Liver (tissue), 8 donors: ENCODE measurements at regions not wholly inside any gene's neighbourhood (a gene's known extent, or its start where the extent isn't known, plus 50 kb on each side); places are given as distances from the start of the nearest gene placed in this dataset.

Experiments used
- DNase-seq: peaks from one replicate; pipeline ENCODE4 v3.0.0-alpha.2; 2017; ENCODE audit warnings: low spot score
- H3K27ac ChIP-seq, 2 donors: one replicate each; pipeline ENCODE4 v1.7.0; 2013; ENCODE audit warnings: inconsistent platforms in 2 of 2, low read length in 2 of 2, control low read depth in 1 of 2, low read depth in 1 of 2, mild to moderate bottlenecking in 1 of 2
- H3K27me3 ChIP-seq, 4 donors: one replicate each; pipeline versions ENCODE4 v1.6.1 to v1.7.0; 2013; ENCODE audit warnings: low read length in 3 of 4, inconsistent platforms in 1 of 4, mild to moderate bottlenecking in 1 of 4, moderate library complexity in 1 of 4; ENCODE audit not compliant: control insufficient read depth in 4 of 4, insufficient read depth in 4 of 4
- H3K36me3 ChIP-seq, 4 donors: one replicate each; pipeline versions ENCODE4 v1.6.1 to v1.7.0; 2013; ENCODE audit warnings: low read length in 3 of 4, mild to moderate bottlenecking in 3 of 4, low read depth in 1 of 4, moderate library complexity in 1 of 4; ENCODE audit not compliant: control insufficient read depth in 4 of 4, insufficient read depth in 3 of 4
- H3K4me1 ChIP-seq, 4 donors: one replicate each; pipeline versions ENCODE4 v1.6.1 to v1.7.0; 2013; ENCODE audit warnings: low read length in 3 of 4, mild to moderate bottlenecking in 3 of 4, moderate library complexity in 1 of 4; ENCODE audit not compliant: control insufficient read depth in 4 of 4, insufficient read depth in 4 of 4
- H3K4me3 ChIP-seq, 3 donors: one replicate each; pipeline versions ENCODE4 v1.6.1 to v1.7.0; 2013; ENCODE audit warnings: low read length in 3 of 3, control low read depth in 1 of 3, low read depth in 1 of 3, mild to moderate bottlenecking in 1 of 3
- H3K9ac ChIP-seq, 2 donors: one replicate each; pipeline ENCODE4 v1.7.0; 2013; ENCODE audit warnings: low read length in 2 of 2, mild to moderate bottlenecking in 2 of 2, moderate library complexity in 2 of 2, control low read depth in 1 of 2, low read depth in 1 of 2
- H3K9me3 ChIP-seq, 4 donors: one replicate each; pipeline versions ENCODE4 v1.6.1 to v1.7.0; 2013; ENCODE audit warnings: low read length in 3 of 4; ENCODE audit not compliant: control insufficient read depth in 4 of 4
- ATF3 ChIP-seq: IDR thresholded peaks from 2 replicates; pipeline ENCODE4 v1.6.1; 2016; ENCODE audit warnings: antibody characterized with exemption
- CTCF ChIP-seq: fragments of 150-350 bp; IDR thresholded peaks from 2 replicates; pipeline ENCODE4 v1.5.1; 2017; ENCODE audit warnings: improper control_type of control experiment, low read depth, low read length; ENCODE audit not compliant: missing input control
- EGR1 ChIP-seq, 2 donors: IDR thresholded peaks; 2 replicates each; pipeline ENCODE4 v1.6.1; 2016 to 2018; ENCODE audit warnings: antibody characterized with exemption in 2 of 2, low read depth in 2 of 2
- FOXA2 ChIP-seq: IDR thresholded peaks from 2 replicates; pipeline ENCODE4 v1.6.1; 2016; ENCODE audit warnings: antibody characterized with exemption
- HNF4A ChIP-seq, 2 donors: conservative IDR thresholded peaks; 2 replicates each; pipeline ENCODE4 v1.6.1; 2016; ENCODE audit warnings: antibody characterized with exemption in 2 of 2, mild to moderate bottlenecking in 2 of 2
- HNF4G ChIP-seq: IDR thresholded peaks from 2 replicates; pipeline ENCODE4 v1.6.1; 2016; ENCODE audit warnings: antibody characterized with exemption
- NR2F2 ChIP-seq: IDR thresholded peaks from 2 replicates; pipeline ENCODE4 v1.6.1; 2016; ENCODE audit warnings: antibody characterized with exemption
- RAD21 ChIP-seq, 2 donors: IDR thresholded peaks; 2 replicates each; pipeline ENCODE4 v1.6.1; 2016; ENCODE audit warnings: antibody characterized with exemption in 2 of 2, mild to moderate bottlenecking in 2 of 2
- RXRA ChIP-seq, 2 donors: IDR thresholded peaks; 2 replicates each; pipeline ENCODE4 v1.6.1; 2017 to 2018; ENCODE audit warnings: antibody characterized with exemption in 2 of 2, mild to moderate bottlenecking in 1 of 2
- SP1 ChIP-seq: IDR thresholded peaks from 2 replicates; pipeline ENCODE4 v1.6.1; 2018; ENCODE audit warnings: antibody characterized with exemption, mild to moderate bottlenecking
- YY1 ChIP-seq: IDR thresholded peaks from 2 replicates; pipeline ENCODE4 v1.6.1; 2016; ENCODE audit warnings: antibody characterized with exemption, mild to moderate bottlenecking
- WGBS: extraction: QIAGEN DNeasy Blood & Tissue Kit; methylation state at CpG from one replicate; pipeline ENCODE4 v1.1.7; 2013; 5-methylcytosine and 5-hydroxymethylcytosine counted together
- TF ChIP-seq, protein P1 (sequence below): IDR thresholded peaks from 2 replicates; pipeline ENCODE4 v1.6.1; 2016; ENCODE audit warnings: antibody characterized with exemption, mild to moderate bottlenecking
- donor health status: healthy.
- donor health status: healthy.
- donor health status: healthy.
- donor health status: healthy.
- donor health status: healthy.

DNA sequence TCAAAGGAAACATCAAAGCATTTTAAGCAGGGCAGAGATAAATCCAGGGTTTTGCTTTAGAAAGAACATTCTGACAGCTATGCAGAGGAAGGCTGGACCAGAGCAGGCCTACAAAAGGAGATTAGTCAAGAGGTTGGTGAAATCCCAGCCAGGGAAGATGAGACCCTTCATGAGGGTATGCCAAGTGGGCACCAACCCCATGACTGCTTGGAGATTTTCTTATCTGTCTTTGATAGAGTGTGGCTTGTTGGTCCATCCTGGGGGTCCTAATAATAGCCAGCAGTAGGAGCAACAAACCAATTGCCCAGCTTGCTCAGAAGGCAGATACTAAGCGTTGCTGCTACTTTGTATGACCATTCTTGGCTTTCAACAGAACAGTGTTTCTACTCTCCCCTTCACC, 895.4 kb downstream of the EPHA4 start:
- H3K27ac ChIP-seq: no peak overlapping the region
- H3K36me3 ChIP-seq: no peaks in the 10 kb centered on the region
- TF ChIP-seq CTCF: no peak
- no peak for TF ChIP-seq HNF4G
- TF ChIP-seq RXRA (IDR thresholded peaks at IDR 0.05): no peak
- no peak for TF ChIP-seq YY1
- no peak for TF ChIP-seq EGR1 (IDR thresholded peaks at IDR 0.05; ENCODE audit: low read depth in 2 of 2)
- no peak for TF ChIP-seq ATF3
- no peak for TF ChIP-seq FOXA2
- no peak for TF ChIP-seq NR2F2
- TF ChIP-seq, protein P1, sequence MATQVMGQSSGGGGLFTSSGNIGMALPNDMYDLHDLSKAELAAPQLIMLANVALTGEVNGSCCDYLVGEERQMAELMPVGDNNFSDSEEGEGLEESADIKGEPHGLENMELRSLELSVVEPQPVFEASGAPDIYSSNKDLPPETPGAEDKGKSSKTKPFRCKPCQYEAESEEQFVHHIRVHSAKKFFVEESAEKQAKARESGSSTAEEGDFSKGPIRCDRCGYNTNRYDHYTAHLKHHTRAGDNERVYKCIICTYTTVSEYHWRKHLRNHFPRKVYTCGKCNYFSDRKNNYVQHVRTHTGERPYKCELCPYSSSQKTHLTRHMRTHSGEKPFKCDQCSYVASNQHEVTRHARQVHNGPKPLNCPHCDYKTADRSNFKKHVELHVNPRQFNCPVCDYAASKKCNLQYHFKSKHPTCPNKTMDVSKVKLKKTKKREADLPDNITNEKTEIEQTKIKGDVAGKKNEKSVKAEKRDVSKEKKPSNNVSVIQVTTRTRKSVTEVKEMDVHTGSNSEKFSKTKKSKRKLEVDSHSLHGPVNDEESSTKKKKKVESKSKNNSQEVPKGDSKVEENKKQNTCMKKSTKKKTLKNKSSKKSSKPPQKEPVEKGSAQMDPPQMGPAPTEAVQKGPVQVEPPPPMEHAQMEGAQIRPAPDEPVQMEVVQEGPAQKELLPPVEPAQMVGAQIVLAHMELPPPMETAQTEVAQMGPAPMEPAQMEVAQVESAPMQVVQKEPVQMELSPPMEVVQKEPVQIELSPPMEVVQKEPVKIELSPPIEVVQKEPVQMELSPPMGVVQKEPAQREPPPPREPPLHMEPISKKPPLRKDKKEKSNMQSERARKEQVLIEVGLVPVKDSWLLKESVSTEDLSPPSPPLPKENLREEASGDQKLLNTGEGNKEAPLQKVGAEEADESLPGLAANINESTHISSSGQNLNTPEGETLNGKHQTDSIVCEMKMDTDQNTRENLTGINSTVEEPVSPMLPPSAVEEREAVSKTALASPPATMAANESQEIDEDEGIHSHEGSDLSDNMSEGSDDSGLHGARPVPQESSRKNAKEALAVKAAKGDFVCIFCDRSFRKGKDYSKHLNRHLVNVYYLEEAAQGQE: no peak
- no peak for DNase-seq
- no peak overlapping the region for H3K4me3 ChIP-seq
- peaks cover 0 to 3% (median 0%) of the 10 kb centered on the region in 4 donors for H3K9me3 ChIP-seq
- H3K9ac ChIP-seq: no peak overlapping the region
- H3K27me3 ChIP-seq: peaks cover 0 to 5% (median 0%) of the 10 kb centered on the region in 4 donors
- WGBS: 79% methylated on average over 1 of the region's 1 CpG
- H3K4me1 ChIP-seq: no peaks in the 10 kb centered on the region

- no peak for TF ChIP-seq EGR1 (IDR thresholded peaks at IDR 0.05; ENCODE audit: low read depth in 2 of 2)
- H3K36me3 ChIP-seq: no peaks in the 10 kb centered on the region
- H3K4me1 ChIP-seq: no peaks in the 10 kb centered on the region
- no peaks in the 10 kb centered on the region for H3K9me3 ChIP-seq
- H3K4me3 ChIP-seq: no peak overlapping the region
- peaks cover 0 to 5% (median 0%) of the 10 kb centered on the region in 4 donors for H3K27me3 ChIP-seq
- H3K27ac ChIP-seq: no peak overlapping the region
- H3K9ac ChIP-seq: no peak overlapping the region
- no peak for DNase-seq
These were observed 893.2 kb downstream of the EPHA4 start for GRCh38 chr2:220678943-220679342.

- Histone ChIP-seq H3K27ac (no peak overlapping the region), H3K9me3 (no peaks in the 10 kb centered on the region), H3K36me3 (no peaks in the 10 kb centered on the region), H3K4me3 (no peak overlapping the region), H3K27me3 (peaks cover 0 to 11% (median 2%) of the 10 kb centered on the region in 4 donors), H3K9ac (no peak overlapping the region), H3K4me1 (no peaks in the 10 kb centered on the region)
- 81% methylated on average over 1 of the region's 1 CpG for WGBS
- DNase-seq: no peak
- TF ChIP-seq RXRA (IDR thresholded peaks at IDR 0.05) (no peak), HNF4A (conservative IDR thresholded peaks at IDR 0.05) (no peak), HNF4G (no peak), CTCF (no peak), EGR1 (IDR thresholded peaks at IDR 0.05; ENCODE audit: low read depth in 2 of 2) (no peak), NR2F2 (no peak), SP1 (no peak), YY1 (no peak), RAD21 (IDR thresholded peaks at IDR 0.05) (no peak)
These were observed 889.5 kb downstream of the EPHA4 start for GRCh38 chr2:220682616-220683015.
